ENCODE measurements at regions not wholly inside any gene's neighbourhood (a gene's known extent, or its start where the extent isn't known, plus 50 kb on each side); places are given as distances from the start of the nearest gene placed in this dataset.

DNA sequence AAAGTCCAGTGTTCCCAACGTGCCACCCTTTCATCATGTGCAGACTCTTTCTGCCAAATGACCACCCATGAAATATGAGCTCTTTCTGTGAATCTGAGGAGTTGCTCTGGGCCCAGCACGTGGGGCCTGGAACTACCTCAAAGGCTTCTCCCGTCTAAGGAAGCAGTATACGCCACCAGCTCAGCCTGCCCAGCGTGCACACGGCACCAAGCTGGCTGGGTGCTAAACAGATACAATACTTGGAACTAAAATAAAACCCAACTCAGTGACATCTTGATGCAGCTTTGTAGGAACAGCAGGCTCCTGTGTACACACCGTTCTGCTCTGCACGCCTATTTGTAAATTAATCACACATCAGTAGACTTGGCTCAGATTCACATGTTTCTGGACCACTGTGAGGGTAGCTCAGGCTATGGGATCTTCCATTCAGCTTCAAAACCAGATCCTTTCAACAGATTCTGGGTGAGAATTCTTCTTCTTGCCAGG lies 74.8 kb downstream of the ARL6IP4 start:
- in situ Hi-C loops (cut with HindIII; ENCODE audit: extremely low pct_ligation_motif_present, low pct_unique_long_range_greater_than_20kb) = no loop called here
- POLR2A ChIA-PET = no interaction called here
- TF ChIP-seq CERS6 (CRISPR knock-in tag; IDR thresholded peaks at IDR 0.05) (no peak), ZFP36 (IDR thresholded peaks at IDR 0.05; ENCODE audit: borderline replicate concordance, low read depth, low read length, partially characterized antibody) (no peak)

DNA sequence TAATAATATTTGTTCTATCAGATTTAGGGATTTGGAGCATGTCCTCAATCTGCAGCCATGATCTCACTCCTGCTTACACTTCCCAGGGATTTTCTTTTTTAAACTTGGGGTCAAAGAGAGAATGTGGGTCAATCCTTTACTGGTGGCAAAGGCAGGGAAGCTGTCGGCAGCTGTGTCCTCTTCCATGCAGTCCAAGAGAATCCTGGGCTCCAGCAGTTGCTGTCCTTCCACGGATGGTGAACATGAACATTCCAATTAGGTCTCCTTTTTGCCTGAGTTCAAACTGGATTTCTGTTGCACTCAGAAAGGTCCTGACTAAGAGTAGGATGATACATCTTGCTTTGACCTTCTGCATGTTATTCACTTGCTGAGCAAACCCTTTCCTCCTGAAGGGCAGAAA lies 73.9 kb downstream of the ARL6IP4 start:
- H4K20me1 ChIP-seq (ENCODE audit: insufficient read depth, low read length) = no peaks in the 10 kb centered on the region
- intact Hi-C loops (cut with micrococcal nuclease; ENCODE audit: unreplicated experiment) = no loop called here
- BruUV-seq (replicated peaks) = no TSS peak
- TF ChIP-seq NCOA5 (CRISPR knock-in tag; IDR thresholded peaks at IDR 0.05) (no peak), ZNF160 (CRISPR knock-in tag; IDR thresholded peaks at IDR 0.05) (no peak), E2F2 (CRISPR knock-in tag; IDR thresholded peaks at IDR 0.05; ENCODE audit: borderline replicate concordance) (no peak), RFX5 (IDR thresholded peaks at IDR 0.05; ENCODE audit: low read depth, low read length) (no peak), KAT8 (CRISPR knock-in tag; IDR thresholded peaks at IDR 0.05) (no peak), DMTF1 (CRISPR knock-in tag; IDR thresholded peaks at IDR 0.05) (no peak), NR1H2 (CRISPR knock-in tag; IDR thresholded peaks at IDR 0.05; ENCODE audit: borderline replicate concordance, low read depth) (no peak), ZNF18 (CRISPR knock-in tag; IDR thresholded peaks at IDR 0.05; ENCODE audit: insufficient replicate concordance) (no peak), ZNF614 (CRISPR knock-in tag; IDR thresholded peaks at IDR 0.05; ENCODE audit: borderline replicate concordance) (no peak), ELF1 (CRISPR knock-in tag; IDR thresholded peaks at IDR 0.05) (no peak), KLF11 (CRISPR knock-in tag; IDR thresholded peaks at IDR 0.05) (no peak)
- in situ Hi-C loops (cut with HindIII; ENCODE audit: extremely low pct_ligation_motif_present, low pct_unique_long_range_greater_than_20kb) = no loop called here
- FAIRE-seq (no peak), ATAC-seq (no peak), DNase-seq (ENCODE audit: low spot score) (no peak)
- H3K9me3 ChIP-seq (ENCODE audit: low read length) = no peaks in the 10 kb centered on the region
- no peak overlapping the region for H3K27ac ChIP-seq (ENCODE audit: extremely low read length, insufficient read depth, low read length)
- H3K27me3 ChIP-seq (ENCODE audit: control insufficient read depth in 1 of 2, insufficient read depth in 2 of 2, low read length in 2 of 2) = no peaks in the 10 kb centered on the region
- 0 out of 5 replicates have a peak, but pooled peaks cover 0 to 2% of the 10 kb centered on the region in 2 experiments for H3K36me3 ChIP-seq (replicated peaks in 1 of 2; ENCODE audit: control insufficient read depth in 1 of 2, insufficient read depth in 2 of 2, low read length in 2 of 2)
- CTCF ChIA-PET (ENCODE audit: low intra/inter-chr PET ratio, low total read pairs) = no interaction called here
- no peak overlapping the region for H2AFZ ChIP-seq (ENCODE audit: low read length)
- no peaks in the 10 kb centered on the region for H3K79me2 ChIP-seq (ENCODE audit: insufficient read depth, low read length)
- 90% methylated on average over 2 of the region's 2 CpGs for WGBS (ENCODE audit: low lambda C conversion rate)
- POLR2A ChIA-PET = no interaction called here
- no peak overlapping the region for H3K9ac ChIP-seq (ENCODE audit: insufficient read depth, low read depth, low read length)
- H3K4me2 ChIP-seq (ENCODE audit: low read depth, low read length) = no peak overlapping the region
- no peak overlapping the region for H3K4me3 ChIP-seq (replicated peaks in 1 of 3; ENCODE audit: insufficient read depth in 1 of 3, low read depth in 2 of 3, low read length in 3 of 3)
- no peaks in the 10 kb centered on the region for H3K4me1 ChIP-seq (ENCODE audit: insufficient read depth, low read length)

More for the DNA sequence above, 74.8 kb downstream of the ARL6IP4 start:
- no peak overlapping the region for H3K27ac ChIP-seq (ENCODE audit: extremely low read length, insufficient read depth, low read length)
- no peaks in the 10 kb centered on the region for H3K27me3 ChIP-seq (ENCODE audit: control insufficient read depth in 1 of 2, insufficient read depth in 2 of 2, low read length in 2 of 2)
- no peaks in the 10 kb centered on the region for H3K4me1 ChIP-seq (ENCODE audit: insufficient read depth, low read length)
- H3K9me3 ChIP-seq (ENCODE audit: low read length) = no peaks in the 10 kb centered on the region
- intact Hi-C loops (cut with micrococcal nuclease; ENCODE audit: unreplicated experiment) = no loop called here
- no peak overlapping the region for H3K9ac ChIP-seq (ENCODE audit: insufficient read depth, low read depth, low read length)
- no peak for DNase-seq (ENCODE audit: low spot score)
- no TSS peak for BruUV-seq (replicated peaks)
- ATAC-seq = no peak
- no peak overlapping the region for H3K4me2 ChIP-seq (ENCODE audit: low read depth, low read length)
- 98% methylated on average over 7 of the region's 8 CpGs for WGBS (ENCODE audit: low lambda C conversion rate)
- H2AFZ ChIP-seq (ENCODE audit: low read length) = no peak overlapping the region
- no peak for FAIRE-seq
- H3K36me3 ChIP-seq (replicated peaks in 1 of 2; ENCODE audit: control insufficient read depth in 1 of 2, insufficient read depth in 2 of 2, low read length in 2 of 2) = 0 out of 5 replicates have a peak, but pooled peaks cover 0 to 2% of the 10 kb centered on the region in 2 experiments
- no peak overlapping the region for H3K4me3 ChIP-seq (replicated peaks in 1 of 3; ENCODE audit: insufficient read depth in 1 of 3, low read depth in 2 of 3, low read length in 3 of 3)
- CTCF ChIA-PET (ENCODE audit: low intra/inter-chr PET ratio, low total read pairs) = no interaction called here
- H4K20me1 ChIP-seq (ENCODE audit: insufficient read depth, low read length) = no peaks in the 10 kb centered on the region
- no peaks in the 10 kb centered on the region for H3K79me2 ChIP-seq (ENCODE audit: insufficient read depth, low read length)

All from HepG2 (cell line).